Duodenal mucosa (tissue), 2 donors: ENCODE measurements at regions not wholly inside any gene's neighbourhood (a gene's known extent, or its start where the extent isn't known, plus 50 kb on each side); places are given as distances from the start of the nearest gene placed in this dataset.
A peak's percentile ranks its signal among the peaks of the same experiment; 100 is the strongest.
"Not testable (repeated sequence)": the region's sequence is repeated elsewhere in the genome, so short reads cannot be mapped to it uniquely, and the experiment has no call there.

Source experiments
- H3K27ac ChIP-seq: one replicate; pipeline ENCODE4 v1.7.0; 2013; ENCODE audit warnings: low read depth, low read length
- H3K27me3 ChIP-seq, 2 donors: one replicate each; pipeline ENCODE4 v1.7.0; 2013; ENCODE audit warnings: low read length in 2 of 2, control low read depth in 1 of 2; ENCODE audit not compliant: insufficient read depth in 2 of 2, control insufficient read depth in 1 of 2
- H3K36me3 ChIP-seq, 2 donors: one replicate each; pipeline ENCODE4 v1.7.0; 2013; ENCODE audit warnings: low read length in 2 of 2, control low read depth in 1 of 2; ENCODE audit not compliant: insufficient read depth in 2 of 2, control insufficient read depth in 1 of 2
- H3K4me1 ChIP-seq, 2 donors: one replicate each; pipeline ENCODE4 v1.7.0; 2013; ENCODE audit warnings: low read length in 2 of 2, control low read depth in 1 of 2; ENCODE audit not compliant: insufficient read depth in 2 of 2, control insufficient read depth in 1 of 2
- H3K4me3 ChIP-seq, 2 donors: one replicate each; pipeline ENCODE4 v1.7.0; 2013; ENCODE audit warnings: low read length in 2 of 2, low read depth in 1 of 2
- H3K9ac ChIP-seq, 2 donors: one replicate each; pipeline ENCODE4 v1.7.0; 2013; ENCODE audit warnings: low read length in 2 of 2, low read depth in 1 of 2
- H3K9me3 ChIP-seq, 2 donors: one replicate each; pipeline ENCODE4 v1.7.0; 2013; ENCODE audit warnings: low read length in 2 of 2, control low read depth in 1 of 2; ENCODE audit not compliant: control insufficient read depth in 1 of 2

GRCh38 chr14:23869078-23869719 is 84.4 kb upstream of the DHRS4 start:
- Histone ChIP-seq H3K4me3 (no peak overlapping the region), H3K27me3 (no peaks in the 10 kb centered on the region), H3K4me1 (no peaks in the 10 kb centered on the region), H3K27ac (no peak overlapping the region), H3K9ac (no peak overlapping the region), H3K36me3 (no peaks in the 10 kb centered on the region), H3K9me3 (no peaks in the 10 kb centered on the region)

- Histone ChIP-seq H3K4me3 (no peak overlapping the region), H3K4me1 (no peaks in the 10 kb centered on the region), H3K27ac (no peak overlapping the region), H3K9me3 (no peaks in the 10 kb centered on the region), H3K27me3 (no peaks in the 10 kb centered on the region), H3K36me3 (no peaks in the 10 kb centered on the region), H3K9ac (no peak overlapping the region)
Observed at GRCh38 chr14:23876160-23876750, 77.3 kb upstream of the DHRS4 start.

GRCh38 chr14:23877111-23877510 is 76.5 kb upstream of the DHRS4 start:
- Histone ChIP-seq H3K27ac (no peak overlapping the region), H3K4me3 (no peak overlapping the region), H3K4me1 (no peaks in the 10 kb centered on the region), H3K36me3 (no peaks in the 10 kb centered on the region), H3K9ac (no peak overlapping the region), H3K27me3 (no peaks in the 10 kb centered on the region), H3K9me3 (no peaks in the 10 kb centered on the region)

GRCh38 chr14:23877538-23878180 is 75.9 kb upstream of the DHRS4 start:
- Histone ChIP-seq H3K27ac (no peak overlapping the region), H3K4me1 (no peaks in the 10 kb centered on the region), H3K4me3 (no peak overlapping the region), H3K9me3 (no peaks in the 10 kb centered on the region), H3K9ac (no peak overlapping the region), H3K36me3 (no peaks in the 10 kb centered on the region), H3K27me3 (no peaks in the 10 kb centered on the region)

- Histone ChIP-seq H3K9me3 (no peaks in the 10 kb centered on the region), H3K27me3 (no peaks in the 10 kb centered on the region), H3K4me3 (no peak overlapping the region), H3K4me1 (peaks cover 6 to 8% of the 10 kb centered on the region in 2 donors), H3K27ac (no peak overlapping the region), H3K36me3 (no peaks in the 10 kb centered on the region), H3K9ac (no peak overlapping the region)
Observed at GRCh38 chr14:23881282-23881681, 72.3 kb upstream of the DHRS4 start.

GRCh38 chr14:23883684-23884540 is 69.7 kb upstream of the DHRS4 start:
- Histone ChIP-seq H3K36me3 (no peaks in the 10 kb centered on the region), H3K27ac (no peak overlapping the region), H3K4me3 (peak overlapping the region; percentile 6 to 43), H3K4me1 (peaks cover 6 to 8% of the 10 kb centered on the region in 2 donors), H3K9ac (no peak overlapping the region), H3K27me3 (no peaks in the 10 kb centered on the region), H3K9me3 (peaks cover 0 to 5% of the 10 kb centered on the region in 2 donors)

GRCh38 chr14:23884541-23884904 is 69.0 kb upstream of the DHRS4 start:
- H3K27me3 ChIP-seq: no peaks in the 10 kb centered on the region
- H3K27ac ChIP-seq: no peak overlapping the region
- no peaks in the 10 kb centered on the region for H3K36me3 ChIP-seq
- no peak overlapping the region for H3K9ac ChIP-seq
- H3K4me1 ChIP-seq: peaks cover 6 to 8% of the 10 kb centered on the region in 2 donors
- peaks cover 0 to 5% of the 10 kb centered on the region in 2 donors for H3K9me3 ChIP-seq
- H3K4me3 ChIP-seq: peak overlapping the region in 1 of 2 donors; percentile 43

GRCh38 chr14:23887536-23887935 is 66.0 kb upstream of the DHRS4 start:
- H3K4me3 ChIP-seq: no peak overlapping the region
- H3K27ac ChIP-seq: no peak overlapping the region
- no peak overlapping the region for H3K9ac ChIP-seq
- peaks cover 6 to 8% of the 10 kb centered on the region in 2 donors for H3K4me1 ChIP-seq
- no peaks in the 10 kb centered on the region for H3K36me3 ChIP-seq
- H3K9me3 ChIP-seq: peaks cover 0 to 5% of the 10 kb centered on the region in 2 donors
- H3K27me3 ChIP-seq: no peaks in the 10 kb centered on the region

- H3K36me3 ChIP-seq, H3K4me3 ChIP-seq, H3K27ac ChIP-seq, H3K9me3 ChIP-seq, H3K9ac ChIP-seq, H3K27me3 ChIP-seq: not testable (repeated sequence)
- peaks cover 7 to 10% of the 10 kb centered on the region in 2 donors for H3K4me1 ChIP-seq
Observed at GRCh38 chr14:23891717-23892116, 61.9 kb upstream of the DHRS4 start.

GRCh38 chr14:23892289-23892688 is 61.3 kb upstream of the DHRS4 start:
- peaks cover 7 to 10% of the 10 kb centered on the region in 2 donors for H3K4me1 ChIP-seq

More at GRCh38 chr14:23892289-23892688, 61.3 kb upstream of the DHRS4 start:
- not testable (repeated sequence) for H3K4me3 ChIP-seq, H3K9ac ChIP-seq, H3K27ac ChIP-seq, H3K9me3 ChIP-seq, H3K27me3 ChIP-seq, H3K36me3 ChIP-seq
